ENCODE measurements at regions not wholly inside any gene's neighbourhood (a gene's known extent, or its start where the extent isn't known, plus 50 kb on each side); places are given as distances from the start of the nearest gene placed in this dataset.
"Not testable (repeated sequence)": the region's sequence is repeated elsewhere in the genome, so short reads cannot be mapped to it uniquely, and the experiment has no call there.

GRCh38 chr10:63829573-63830149, 308.5 kb downstream of the REEP3 start:
- no peaks in the 10 kb centered on the region for H3K9me3 ChIP-seq (ENCODE audit: control insufficient read depth in 2 of 2, insufficient read depth in 1 of 2, low read length in 1 of 2)
- H3K27ac ChIP-seq (ENCODE audit: low read depth in 1 of 2, low read length in 1 of 2), result no peak overlapping the region
- no peaks in the 10 kb centered on the region for H3K36me3 ChIP-seq (ENCODE audit: control insufficient read depth in 2 of 2, insufficient read depth in 2 of 2, low read length in 1 of 2)
- no peak overlapping the region for H3K4me3 ChIP-seq (ENCODE audit: low read length in 2 of 2)
- H3K27me3 ChIP-seq (ENCODE audit: control insufficient read depth in 2 of 2, insufficient read depth in 1 of 2, low read length in 1 of 2), result no peaks in the 10 kb centered on the region
- WGBS, result 59% methylated on average over 5 of the region's 5 CpGs
- no peaks in the 10 kb centered on the region for H3K4me1 ChIP-seq (ENCODE audit: control insufficient read depth in 2 of 2, insufficient read depth in 2 of 2, low read length in 2 of 2)
- DNase-seq (ENCODE audit: low read depth in 6 of 9, low spot score in 9 of 9), result no peak

GRCh38 chr10:63832686-63833085, 311.5 kb downstream of the REEP3 start:
- no peaks in the 10 kb centered on the region for H3K4me1 ChIP-seq (ENCODE audit: control insufficient read depth in 2 of 2, insufficient read depth in 2 of 2, low read length in 2 of 2)
- no peaks in the 10 kb centered on the region for H3K27me3 ChIP-seq (ENCODE audit: control insufficient read depth in 2 of 2, insufficient read depth in 1 of 2, low read length in 1 of 2)
- H3K4me3 ChIP-seq (ENCODE audit: low read length in 2 of 2), result no peak overlapping the region
- no peaks in the 10 kb centered on the region for H3K9me3 ChIP-seq (ENCODE audit: control insufficient read depth in 2 of 2, insufficient read depth in 1 of 2, low read length in 1 of 2)
- H3K36me3 ChIP-seq (ENCODE audit: control insufficient read depth in 2 of 2, insufficient read depth in 2 of 2, low read length in 1 of 2), result no peaks in the 10 kb centered on the region
- no peak overlapping the region for H3K27ac ChIP-seq (ENCODE audit: low read depth in 1 of 2, low read length in 1 of 2)
- DNase-seq (ENCODE audit: low read depth in 6 of 9, low spot score in 9 of 9), result no peak

DNA sequence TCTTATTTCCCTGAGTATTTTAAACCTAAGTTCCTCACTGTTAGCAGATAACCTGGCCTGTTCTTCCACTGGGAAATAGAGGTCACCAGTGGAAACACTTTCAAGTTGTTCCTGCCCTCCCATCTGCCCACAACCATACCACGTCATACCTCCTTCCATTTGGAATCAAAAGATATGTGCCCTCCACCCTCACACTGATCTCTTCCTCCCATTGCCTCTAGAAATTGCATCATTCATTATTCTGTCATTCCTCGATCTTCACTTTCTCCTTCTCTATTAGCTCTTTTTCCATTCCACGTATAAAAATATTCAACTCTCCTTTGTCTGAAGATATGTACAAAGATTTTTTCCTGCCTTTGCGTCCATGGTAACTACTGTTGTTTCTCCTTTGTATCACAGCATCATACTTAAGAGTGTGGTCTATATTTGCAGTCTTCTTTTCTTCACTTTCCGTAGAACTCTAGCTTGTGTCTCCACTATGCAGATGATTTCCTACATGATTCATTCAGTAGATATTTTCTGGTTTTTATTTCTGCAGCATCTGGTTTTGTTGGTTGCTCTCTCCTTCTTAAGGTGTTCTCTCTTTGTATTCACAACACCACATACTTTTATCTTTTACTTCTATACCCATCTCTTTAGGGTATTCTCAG, 312.3 kb downstream of the REEP3 start:
- no peak for DNase-seq (ENCODE audit: low read depth in 6 of 9, low spot score in 9 of 9)
- Histone ChIP-seq H3K27ac (ENCODE audit: low read depth in 1 of 2, low read length in 1 of 2) (no peak overlapping the region), H3K4me1 (ENCODE audit: control insufficient read depth in 2 of 2, insufficient read depth in 2 of 2, low read length in 2 of 2) (no peaks in the 10 kb centered on the region), H3K27me3 (ENCODE audit: control insufficient read depth in 2 of 2, insufficient read depth in 1 of 2, low read length in 1 of 2) (no peaks in the 10 kb centered on the region), H3K36me3 (ENCODE audit: control insufficient read depth in 2 of 2, insufficient read depth in 2 of 2, low read length in 1 of 2) (no peaks in the 10 kb centered on the region), H3K9me3 (ENCODE audit: control insufficient read depth in 2 of 2, insufficient read depth in 1 of 2, low read length in 1 of 2) (no peaks in the 10 kb centered on the region), H3K4me3 (ENCODE audit: low read length in 2 of 2) (no peak overlapping the region)
- WGBS, result 56% methylated on average over 5 of the region's 5 CpGs

GRCh38 chr10:63836666-63837442, 315.7 kb downstream of the REEP3 start:
- H3K36me3 ChIP-seq (ENCODE audit: control insufficient read depth in 2 of 2, insufficient read depth in 2 of 2, low read length in 1 of 2), result no peaks in the 10 kb centered on the region
- no peaks in the 10 kb centered on the region for H3K9me3 ChIP-seq (ENCODE audit: control insufficient read depth in 2 of 2, insufficient read depth in 1 of 2, low read length in 1 of 2)
- 92% methylated on average over 4 of the region's 4 CpGs for WGBS
- H3K27me3 ChIP-seq (ENCODE audit: control insufficient read depth in 2 of 2, insufficient read depth in 1 of 2, low read length in 1 of 2), result no peaks in the 10 kb centered on the region
- no peak for DNase-seq (ENCODE audit: low read depth in 6 of 9, low spot score in 9 of 9)
- no peak overlapping the region for H3K27ac ChIP-seq (ENCODE audit: low read depth in 1 of 2, low read length in 1 of 2)
- H3K4me3 ChIP-seq (ENCODE audit: low read length in 2 of 2), result no peak overlapping the region
- no peaks in the 10 kb centered on the region for H3K4me1 ChIP-seq (ENCODE audit: control insufficient read depth in 2 of 2, insufficient read depth in 2 of 2, low read length in 2 of 2)

DNA sequence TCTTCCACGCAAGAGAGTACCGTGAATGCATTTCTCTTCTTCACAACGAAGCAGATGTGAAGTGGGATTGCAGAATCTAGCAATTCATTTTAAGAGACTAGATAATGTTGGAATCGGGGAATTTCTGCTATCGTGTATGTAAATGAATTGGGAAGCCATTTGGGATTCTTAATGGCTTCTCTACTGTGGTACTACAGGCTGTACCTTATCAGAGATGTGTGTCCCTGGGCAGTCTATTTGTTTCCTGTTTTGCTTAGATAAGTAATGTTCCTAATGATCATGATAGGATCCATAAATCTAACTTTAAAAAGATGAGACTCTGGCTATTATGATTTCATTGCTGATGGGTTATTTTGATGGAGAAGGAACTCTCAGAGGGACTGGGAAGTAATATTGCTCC, 320.6 kb downstream of the REEP3 start:
- no peaks in the 10 kb centered on the region for H3K9me3 ChIP-seq (ENCODE audit: control insufficient read depth in 2 of 2, insufficient read depth in 1 of 2, low read length in 1 of 2)
- H3K27ac ChIP-seq (ENCODE audit: low read depth in 1 of 2, low read length in 1 of 2), result no peak overlapping the region
- H3K36me3 ChIP-seq (ENCODE audit: control insufficient read depth in 2 of 2, insufficient read depth in 2 of 2, low read length in 1 of 2), result no peaks in the 10 kb centered on the region
- no peak for DNase-seq (ENCODE audit: low read depth in 6 of 9, low spot score in 9 of 9)
- WGBS, result 98% methylated on average over 5 of the region's 5 CpGs
- H3K27me3 ChIP-seq (ENCODE audit: control insufficient read depth in 2 of 2, insufficient read depth in 1 of 2, low read length in 1 of 2), result no peaks in the 10 kb centered on the region
- H3K4me3 ChIP-seq (ENCODE audit: low read length in 2 of 2), result no peak overlapping the region
- no peaks in the 10 kb centered on the region for H3K4me1 ChIP-seq (ENCODE audit: control insufficient read depth in 2 of 2, insufficient read depth in 2 of 2, low read length in 2 of 2)

DNA sequence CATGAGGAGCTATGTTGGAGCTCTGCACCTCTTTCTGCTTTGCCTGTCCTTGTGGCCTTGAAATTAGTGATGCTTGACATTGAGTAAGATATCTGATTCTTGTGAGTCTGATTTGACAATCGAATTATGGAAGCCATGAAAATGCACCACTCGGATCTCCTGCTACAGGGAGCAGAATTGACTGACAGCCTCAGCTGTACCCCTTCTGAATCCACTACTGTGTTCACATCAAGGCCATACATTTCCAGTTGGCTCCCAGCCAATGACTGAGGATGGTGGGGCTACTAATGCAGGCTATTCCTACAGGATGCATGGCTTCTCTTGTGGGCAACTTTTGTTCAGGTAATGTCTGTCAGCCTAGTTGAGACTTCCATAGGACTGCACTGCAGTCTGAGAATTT, 321.9 kb downstream of the REEP3 start:
- WGBS, result 98% methylated on average over 2 of the region's 2 CpGs
- H3K27ac ChIP-seq (ENCODE audit: low read depth in 1 of 2, low read length in 1 of 2), result no peak overlapping the region
- no peaks in the 10 kb centered on the region for H3K9me3 ChIP-seq (ENCODE audit: control insufficient read depth in 2 of 2, insufficient read depth in 1 of 2, low read length in 1 of 2)
- no peak for DNase-seq (ENCODE audit: low read depth in 6 of 9, low spot score in 9 of 9)
- H3K36me3 ChIP-seq (ENCODE audit: control insufficient read depth in 2 of 2, insufficient read depth in 2 of 2, low read length in 1 of 2), result no peaks in the 10 kb centered on the region
- no peaks in the 10 kb centered on the region for H3K4me1 ChIP-seq (ENCODE audit: control insufficient read depth in 2 of 2, insufficient read depth in 2 of 2, low read length in 2 of 2)
- no peak overlapping the region for H3K4me3 ChIP-seq (ENCODE audit: low read length in 2 of 2)
- no peaks in the 10 kb centered on the region for H3K27me3 ChIP-seq (ENCODE audit: control insufficient read depth in 2 of 2, insufficient read depth in 1 of 2, low read length in 1 of 2)

DNA sequence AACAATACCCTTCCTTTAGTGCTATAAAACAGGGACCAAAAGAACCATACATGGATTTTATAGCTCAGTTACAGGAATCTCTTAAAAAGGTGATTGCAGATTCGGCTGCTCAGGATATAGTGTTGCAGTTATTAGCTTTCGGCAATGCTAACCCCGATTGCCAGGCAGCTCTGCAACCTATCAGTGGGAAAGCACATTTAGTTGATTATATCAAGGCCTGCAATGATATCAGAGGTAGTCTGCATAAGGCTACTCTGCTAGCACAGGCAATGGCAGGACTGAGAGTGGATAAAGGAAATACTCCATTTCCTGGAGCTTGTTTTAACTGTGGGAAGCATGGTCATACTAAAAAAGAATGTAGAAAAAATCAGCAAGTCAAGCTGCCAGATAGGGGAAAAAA, 327.7 kb downstream of the REEP3 start:
- H3K27me3 ChIP-seq (ENCODE audit: control insufficient read depth in 2 of 2, insufficient read depth in 1 of 2, low read length in 1 of 2); H3K4me3 ChIP-seq (ENCODE audit: low read length in 2 of 2); DNase-seq (ENCODE audit: low read depth in 6 of 9, low spot score in 9 of 9); H3K36me3 ChIP-seq (ENCODE audit: control insufficient read depth in 2 of 2, insufficient read depth in 2 of 2, low read length in 1 of 2); H3K4me1 ChIP-seq (ENCODE audit: control insufficient read depth in 2 of 2, insufficient read depth in 2 of 2, low read length in 2 of 2); H3K9me3 ChIP-seq (ENCODE audit: control insufficient read depth in 2 of 2, insufficient read depth in 1 of 2, low read length in 1 of 2); H3K27ac ChIP-seq (ENCODE audit: low read depth in 1 of 2, low read length in 1 of 2): not testable (repeated sequence)
- 59% methylated on average over 3 of the region's 3 CpGs for WGBS

DNA sequence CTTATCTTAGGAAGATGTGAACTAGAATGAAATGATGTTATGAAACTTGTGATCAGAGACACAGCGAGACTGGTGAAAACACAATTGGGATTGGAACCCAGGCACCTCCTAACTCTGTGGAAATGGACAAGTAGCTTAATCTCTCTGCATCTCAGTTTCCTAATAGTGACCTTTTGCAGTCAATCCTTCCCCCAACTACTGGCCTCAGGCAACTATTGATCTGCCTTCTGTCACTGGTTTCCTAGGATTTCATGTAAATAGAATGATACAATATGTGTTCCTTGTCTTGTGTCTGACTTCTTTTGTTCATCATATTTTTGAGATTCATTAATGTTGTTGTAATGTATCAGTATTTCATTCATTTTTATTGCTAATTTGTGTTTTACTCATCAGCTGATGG, 341.7 kb downstream of the REEP3 start:
- no peaks in the 10 kb centered on the region for H3K9me3 ChIP-seq (ENCODE audit: control insufficient read depth in 2 of 2, insufficient read depth in 1 of 2, low read length in 1 of 2)
- peaks cover 0 to 4% of the 10 kb centered on the region in 2 donors for H3K27me3 ChIP-seq (ENCODE audit: control insufficient read depth in 2 of 2, insufficient read depth in 1 of 2, low read length in 1 of 2)
- H3K4me3 ChIP-seq (ENCODE audit: low read length in 2 of 2), result no peak overlapping the region
- WGBS, result 100% methylated on average over 1 of the region's 1 CpG
- no peaks in the 10 kb centered on the region for H3K36me3 ChIP-seq (ENCODE audit: control insufficient read depth in 2 of 2, insufficient read depth in 2 of 2, low read length in 1 of 2)
- H3K4me1 ChIP-seq (ENCODE audit: control insufficient read depth in 2 of 2, insufficient read depth in 2 of 2, low read length in 2 of 2), result peaks cover 0 to 3% of the 10 kb centered on the region in 2 donors
- DNase-seq (ENCODE audit: low read depth in 6 of 9, low spot score in 9 of 9), result no peak
- H3K27ac ChIP-seq (ENCODE audit: low read depth in 1 of 2, low read length in 1 of 2), result no peak overlapping the region

GRCh38 chr10:63865210-63865609, 344.0 kb downstream of the REEP3 start:
- Histone ChIP-seq H3K4me1 (ENCODE audit: control insufficient read depth in 2 of 2, insufficient read depth in 2 of 2, low read length in 2 of 2) (peaks cover 0 to 3% of the 10 kb centered on the region in 2 donors), H3K4me3 (ENCODE audit: low read length in 2 of 2) (no peak overlapping the region), H3K36me3 (ENCODE audit: control insufficient read depth in 2 of 2, insufficient read depth in 2 of 2, low read length in 1 of 2) (no peaks in the 10 kb centered on the region), H3K9me3 (ENCODE audit: control insufficient read depth in 2 of 2, insufficient read depth in 1 of 2, low read length in 1 of 2) (no peaks in the 10 kb centered on the region), H3K27me3 (ENCODE audit: control insufficient read depth in 2 of 2, insufficient read depth in 1 of 2, low read length in 1 of 2) (peaks cover 0 to 4% of the 10 kb centered on the region in 2 donors), H3K27ac (ENCODE audit: low read depth in 1 of 2, low read length in 1 of 2) (no peak overlapping the region)
- no peak for DNase-seq (ENCODE audit: low read depth in 6 of 9, low spot score in 9 of 9)
- WGBS, result 83% methylated on average over 4 of the region's 4 CpGs

Measured in thymus (tissue), 11 donors.